Mammary epithelial cell (primary cell): ENCODE measurements at regions not wholly inside any gene's neighbourhood (a gene's known extent, or its start where the extent isn't known, plus 50 kb on each side); places are given as distances from the start of the nearest gene placed in this dataset.
"Not testable (repeated sequence)": the region's sequence is repeated elsewhere in the genome, so short reads cannot be mapped to it uniquely, and the experiment has no call there.

ENCODE experiments used
- CTCF ChIP-seq, 2 donors: IDR thresholded peaks in 1 of 2; conservative IDR thresholded peaks in 1 of 2; 2 replicates each; pipeline ENCODE4 v1.5.1; 2011 to 2012; ENCODE audit warnings: inconsistent platforms in 2 of 2, low read length in 2 of 2, mild to moderate bottlenecking in 2 of 2, control low read depth in 1 of 2, low read depth in 1 of 2; ENCODE audit not compliant: insufficient read depth in 1 of 2; ENCODE audit errors: extremely low read depth in 1 of 2
- EZH2 ChIP-seq: IDR thresholded peaks from 2 replicates; pipeline ENCODE4 v1.6.1; 2012; ENCODE audit warnings: low read length, inconsistent platforms, borderline replicate concordance

GRCh38 chr13:63837701-63838100 lies 2422.1 kb upstream of the PCDH20 start:
- not testable (repeated sequence) for TF ChIP-seq EZH2; CTCF (conservative IDR thresholded peaks at IDR 0.05 in 1 of 2, IDR thresholded peaks at IDR 0.05 in 1 of 2; ENCODE audit: extremely low read depth in 1 of 2, insufficient read depth in 1 of 2, low read depth in 1 of 2, low read length in 2 of 2)
